Activated T-cell treated with anti-CD3 and anti-CD28 coated beads, Interleukin-2, amount 50 U/mL, for 48 hours (primary cell): ENCODE measurements at regions not wholly inside any gene's neighbourhood (a gene's known extent, or its start where the extent isn't known, plus 50 kb on each side); places are given as distances from the start of the nearest gene placed in this dataset.

Experiments
- DNase-seq, 2 experiments: peaks; one replicate each; pipeline ENCODE4 v3.0.0-alpha.2; 2020

DNA sequence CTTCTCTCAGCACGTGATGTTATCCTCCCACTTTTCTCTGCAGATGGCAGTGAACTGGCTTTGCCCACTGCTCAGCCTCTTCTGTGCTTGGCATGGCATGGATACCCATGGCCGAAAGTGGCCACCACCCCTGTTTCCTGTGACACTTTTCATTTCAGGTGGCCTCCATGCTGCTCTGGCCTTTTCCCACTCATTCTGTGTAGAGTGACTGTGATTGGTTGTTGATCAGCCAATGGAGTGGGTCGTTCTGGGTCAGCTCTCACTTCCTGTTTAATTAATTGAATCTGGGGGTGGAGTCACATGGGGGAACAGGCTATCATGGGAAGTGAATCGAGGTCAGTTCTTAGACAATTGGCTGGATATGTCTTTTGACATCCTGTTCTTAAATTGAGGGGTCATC lies 350.1 kb upstream of the EEF2KMT start:
- DNase-seq: no peak

DNA sequence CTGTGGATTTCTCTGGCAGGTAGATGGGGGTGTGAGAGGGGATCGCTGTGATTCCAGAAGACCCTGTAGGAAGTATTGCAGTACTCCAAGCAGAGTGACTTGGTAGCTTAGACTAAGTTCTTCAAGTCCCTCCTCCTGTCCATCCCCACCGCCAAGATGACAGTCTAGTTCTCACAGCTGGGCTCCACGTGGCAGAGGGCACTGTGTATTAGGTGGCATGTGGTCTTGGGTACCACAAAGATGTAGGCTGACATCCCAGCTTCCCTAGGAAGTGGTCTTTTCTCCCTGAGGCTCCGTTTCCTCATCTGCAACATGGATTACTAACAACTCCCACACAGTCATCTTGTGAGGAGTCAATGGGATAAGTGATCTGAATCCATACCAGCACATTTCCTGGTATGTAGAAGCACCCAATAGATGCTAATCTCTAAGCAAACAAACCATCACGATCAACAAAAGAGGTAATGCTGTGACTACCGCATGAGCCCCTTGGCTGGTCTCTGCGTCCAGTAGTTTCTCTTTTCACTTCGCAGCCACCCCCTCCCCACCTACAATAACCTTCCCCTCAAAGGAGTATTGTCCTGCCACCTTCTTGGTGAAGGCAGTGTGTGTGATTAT lies 349.1 kb upstream of the EEF2KMT start:
- no peak for DNase-seq

DNA sequence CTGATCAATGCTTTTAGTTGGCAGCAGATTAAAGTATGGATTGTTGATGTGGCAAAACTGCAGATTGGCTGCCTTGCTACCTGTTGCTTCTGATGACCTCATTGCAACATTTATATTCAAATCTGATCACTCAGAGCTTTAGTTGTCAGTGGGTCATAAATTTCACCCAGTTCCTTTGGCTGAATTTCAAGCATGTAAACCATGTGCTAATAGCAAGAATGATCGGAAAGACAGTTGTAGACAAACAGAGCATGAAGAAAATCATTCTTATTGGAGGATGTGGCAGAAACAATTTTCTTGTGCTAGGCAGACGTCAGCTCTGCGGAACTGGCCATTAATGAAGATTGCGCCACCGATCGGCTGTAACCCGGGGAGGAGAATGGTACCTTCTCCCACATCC lies 346.6 kb upstream of the EEF2KMT start:
- DNase-seq: no peak

DNA sequence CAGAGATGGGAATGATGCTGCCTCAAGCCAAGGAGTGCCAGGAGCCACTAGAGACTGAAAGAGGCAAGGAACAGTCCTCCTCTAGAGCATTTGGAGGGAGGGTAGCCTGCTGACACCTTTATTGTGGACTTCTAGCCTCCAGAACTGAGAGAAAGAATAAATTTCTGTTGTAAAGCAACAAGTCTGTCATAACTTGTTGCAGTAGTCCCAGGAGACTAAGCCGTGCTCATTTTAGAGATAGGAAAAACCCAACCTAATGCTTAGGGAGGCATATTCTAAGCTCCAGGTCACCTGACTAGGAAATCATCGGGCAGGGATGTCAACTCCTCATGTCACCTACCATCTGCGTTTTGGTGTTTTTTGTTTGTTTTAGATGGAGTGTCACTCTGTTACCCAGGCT lies 345.4 kb upstream of the EEF2KMT start:
- no peak for DNase-seq

DNA sequence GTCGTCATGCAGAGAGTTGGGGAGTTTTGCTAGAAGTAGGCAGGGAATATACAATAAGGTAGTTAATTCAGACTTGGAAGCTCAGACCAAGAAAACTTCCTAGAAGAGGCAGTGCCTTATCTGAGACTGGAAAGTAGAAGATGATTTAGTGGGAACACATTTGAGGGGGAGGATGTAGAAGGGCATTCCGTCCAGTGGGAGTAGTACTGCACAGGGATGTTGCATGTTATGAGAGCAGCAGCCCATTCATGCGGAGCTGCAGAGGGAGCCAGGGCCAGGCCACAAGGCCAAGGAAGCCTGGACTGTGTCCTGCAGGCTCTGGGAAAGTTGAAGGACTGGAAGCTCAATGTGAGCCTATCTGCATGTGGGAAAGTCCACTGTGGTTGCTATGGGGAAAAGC lies 344.5 kb upstream of the EEF2KMT start:
- no peak for DNase-seq

DNA sequence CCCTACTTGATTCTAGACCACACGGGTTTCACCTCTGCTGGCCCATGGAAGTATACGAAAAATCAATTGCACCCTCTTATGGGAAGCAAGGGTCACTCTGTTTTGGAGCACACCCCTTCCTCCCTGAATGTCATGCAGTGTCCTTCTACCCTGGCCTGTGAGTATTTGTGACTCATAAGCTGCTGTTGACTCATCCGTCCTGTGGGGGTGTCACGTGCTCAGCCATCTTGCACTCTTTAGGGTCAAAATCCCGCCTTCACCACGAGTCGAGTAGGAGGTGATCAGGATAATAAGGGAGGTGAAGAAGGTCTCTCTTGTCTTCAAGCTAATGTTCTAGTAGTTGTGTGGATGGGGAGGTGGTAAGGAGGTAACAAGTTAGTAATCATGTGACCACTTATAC lies 341.0 kb upstream of the EEF2KMT start:
- no peak for DNase-seq

- DNase-seq: no peak
Observed at GRCh38 chr16:5433587-5433986, 336.0 kb upstream of the EEF2KMT start.

- DNase-seq: no peak
Observed at GRCh38 chr16:5432166-5432565, 334.6 kb upstream of the EEF2KMT start.

GRCh38 chr16:5430598-5430997 lies 333.0 kb upstream of the EEF2KMT start:
- no peak for DNase-seq

- no peak for DNase-seq
Observed at GRCh38 chr16:5428932-5429331, 331.3 kb upstream of the EEF2KMT start.

DNA sequence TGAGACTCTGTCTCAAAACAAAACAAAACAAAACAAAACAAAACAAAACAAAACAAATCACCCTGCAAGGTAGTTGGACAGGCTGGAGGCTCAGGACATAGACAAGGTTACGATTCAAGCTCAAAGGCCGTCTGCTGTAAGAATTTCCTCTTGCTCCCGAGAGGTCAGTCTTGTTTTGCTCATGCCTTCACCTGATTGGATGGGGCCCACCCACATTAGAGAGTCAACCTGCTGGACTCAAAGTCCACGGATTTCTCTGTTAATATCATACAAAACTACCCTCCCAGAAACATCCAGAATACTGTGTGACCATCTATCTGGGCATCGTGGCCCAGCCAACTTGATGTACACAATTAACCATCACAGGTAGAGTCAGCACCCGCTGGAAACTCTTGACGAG lies 330.0 kb upstream of the EEF2KMT start:
- DNase-seq: no peak

- no peak for DNase-seq
Observed at GRCh38 chr16:5422643-5423496, 325.3 kb upstream of the EEF2KMT start.

GRCh38 chr16:5422047-5422446 lies 324.5 kb upstream of the EEF2KMT start:
- DNase-seq: no peak

DNA sequence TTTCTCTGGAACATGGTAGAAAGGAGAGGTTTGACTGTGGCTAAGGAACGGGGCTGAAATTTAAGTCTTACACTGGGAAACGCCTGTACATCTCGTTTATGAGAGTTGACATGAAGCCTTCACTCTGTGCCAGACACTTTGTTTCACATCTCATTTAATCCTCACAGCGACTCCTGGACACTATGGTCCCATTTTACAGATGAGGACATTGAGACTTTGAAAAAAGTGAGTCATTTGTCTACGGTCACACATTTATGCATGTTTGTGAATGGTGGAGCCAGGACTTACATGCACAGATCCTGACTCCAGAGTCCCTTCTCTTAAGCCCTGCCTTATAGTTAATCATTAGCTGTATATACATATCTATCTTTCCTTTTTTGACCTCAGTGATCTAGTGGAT lies 318.4 kb upstream of the EEF2KMT start:
- DNase-seq: no peak

DNA sequence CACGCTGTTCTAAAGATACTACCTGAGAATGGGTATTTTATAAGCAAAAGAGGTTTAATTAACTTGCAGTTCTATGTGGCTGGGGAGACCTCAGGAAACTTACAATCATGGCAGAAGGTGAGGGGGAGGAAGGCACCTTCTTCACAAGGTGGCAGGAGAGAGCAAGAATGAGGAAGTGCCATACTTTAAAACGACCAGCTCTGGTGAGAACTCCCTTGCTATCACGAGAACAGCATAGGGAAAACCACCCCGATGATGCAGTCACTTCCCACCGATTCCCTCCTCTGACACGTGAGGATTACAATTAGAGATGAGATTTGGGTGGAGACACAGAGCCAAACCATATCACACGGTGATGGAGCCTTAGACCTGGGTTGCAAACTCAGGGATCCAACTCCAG lies 317.5 kb upstream of the EEF2KMT start:
- DNase-seq: no peak

GRCh38 chr16:5412731-5413130 lies 315.1 kb upstream of the EEF2KMT start:
- no peak for DNase-seq

- no peak for DNase-seq
Observed at GRCh38 chr16:5398203-5398602, 300.6 kb upstream of the EEF2KMT start.

DNA sequence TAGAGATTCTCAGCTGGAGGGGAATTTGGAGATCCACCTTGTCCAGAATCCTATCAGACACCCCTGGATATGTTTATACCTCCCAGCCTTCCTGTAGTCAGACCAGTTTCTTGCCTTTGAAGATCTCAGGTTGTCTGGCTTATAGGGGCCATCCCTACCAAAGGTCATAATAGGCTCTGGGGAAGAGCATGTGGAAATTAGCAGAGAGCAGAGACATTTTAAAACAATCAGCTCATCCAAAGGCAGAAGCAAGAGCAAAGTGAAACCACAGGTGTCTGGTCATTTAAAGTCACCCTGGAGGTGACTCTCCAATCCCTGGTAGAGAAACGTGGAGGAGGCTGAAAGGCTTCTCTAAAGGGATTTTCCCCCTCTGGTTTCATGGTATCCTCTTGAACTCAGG lies 299.3 kb upstream of the EEF2KMT start:
- DNase-seq: no peak

DNA sequence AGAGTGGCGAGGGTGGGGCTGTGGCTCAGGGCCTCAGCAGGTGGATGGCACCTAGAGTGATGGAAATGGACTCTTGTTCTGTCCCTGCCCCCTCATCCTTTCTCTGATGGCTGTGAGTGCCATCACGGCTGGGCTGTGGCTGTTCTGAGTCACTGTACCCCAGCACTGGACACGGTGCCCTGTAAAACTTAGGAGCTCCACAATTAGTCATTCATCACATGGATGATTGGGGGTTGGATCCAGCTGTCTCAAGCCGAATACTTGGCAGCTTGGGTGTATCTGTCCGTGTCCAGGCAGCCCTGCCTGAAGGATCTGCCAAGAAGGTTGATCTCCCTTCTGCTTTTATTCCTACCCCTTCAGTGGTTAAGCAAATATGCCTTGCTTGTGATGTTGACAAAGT lies 295.5 kb upstream of the EEF2KMT start:
- no peak for DNase-seq

DNA sequence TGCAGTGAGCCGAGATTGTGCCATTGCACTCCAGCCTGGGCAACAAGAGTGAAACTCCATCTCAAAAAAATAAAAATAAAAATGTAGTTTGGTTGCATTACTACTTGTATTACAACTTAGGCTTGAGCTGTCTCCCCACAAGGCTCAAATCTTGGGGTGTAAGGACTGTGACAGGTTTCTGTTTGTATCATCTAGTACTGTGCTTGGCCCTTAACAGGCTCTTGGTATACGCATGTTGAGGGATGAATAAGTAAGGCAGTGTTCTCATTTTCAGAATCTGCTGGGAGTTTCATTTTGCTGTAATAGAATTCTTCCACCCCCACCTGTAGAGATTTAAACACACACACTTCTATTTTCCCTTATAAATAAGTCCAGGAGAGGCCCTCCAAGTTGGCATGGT lies 289.4 kb upstream of the EEF2KMT start:
- no peak for DNase-seq

DNA sequence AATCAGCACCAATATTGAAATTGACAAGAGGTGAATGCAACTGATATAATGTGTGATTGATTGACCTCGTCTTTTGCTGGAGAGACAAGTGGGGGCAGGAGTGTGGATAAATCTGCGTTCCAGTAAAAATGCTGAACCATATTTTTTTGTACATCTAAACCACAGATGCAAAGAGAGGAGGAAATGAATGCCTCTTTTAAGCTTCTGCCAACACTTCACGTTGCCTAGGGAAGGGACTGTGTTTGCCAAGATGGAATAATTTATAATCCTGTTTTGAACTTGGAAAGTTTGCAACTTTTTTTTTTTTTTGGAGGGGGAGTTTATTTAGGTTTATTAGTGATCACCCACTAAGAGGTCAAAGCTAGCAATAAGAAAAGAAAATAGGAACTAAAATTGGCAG lies 288.2 kb upstream of the EEF2KMT start:
- no peak for DNase-seq

DNA sequence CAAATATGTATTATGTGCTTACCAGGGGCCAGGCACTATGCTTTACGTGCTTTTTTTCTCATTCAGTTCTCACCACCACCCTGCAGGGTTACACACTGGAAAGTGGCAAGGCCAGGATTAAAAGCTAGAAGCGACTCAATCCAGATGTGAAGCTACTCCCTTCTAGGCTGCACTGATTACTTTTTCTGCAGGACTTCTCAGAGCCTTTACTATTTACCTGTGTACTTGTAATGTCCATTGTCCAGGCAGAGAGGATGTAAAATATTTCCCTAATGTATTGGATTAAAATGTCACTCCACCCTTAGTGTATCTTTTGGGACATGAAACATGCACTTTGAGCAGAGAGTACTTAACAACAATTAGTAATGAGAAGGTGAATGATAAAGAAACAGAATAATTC lies 287.5 kb upstream of the EEF2KMT start:
- DNase-seq: no peak

DNA sequence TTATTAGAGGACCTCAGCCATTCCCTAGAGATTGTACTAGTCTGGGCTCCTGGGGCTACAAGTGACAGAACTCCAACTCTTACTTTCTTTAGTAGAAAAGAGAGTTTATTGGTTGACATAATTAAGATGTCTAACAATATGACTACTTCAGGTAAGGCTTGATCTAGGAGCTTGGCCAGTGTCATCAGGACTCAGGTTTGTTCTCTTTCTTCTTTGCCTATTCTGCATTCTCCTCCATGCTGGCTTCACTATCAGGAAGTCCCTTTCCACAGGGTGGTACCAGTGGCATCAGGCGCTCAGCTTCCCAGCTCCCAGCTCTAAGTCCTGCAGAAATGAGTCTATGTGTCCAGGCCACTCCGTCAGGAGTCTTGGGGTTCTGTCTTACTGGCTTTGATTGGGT lies 286.1 kb upstream of the EEF2KMT start:
- no peak for DNase-seq

- DNase-seq: no peak
Observed at GRCh38 chr16:5382484-5382883, 284.9 kb upstream of the EEF2KMT start.

GRCh38 chr16:5381481-5381880 lies 283.9 kb upstream of the EEF2KMT start:
- DNase-seq: no peak
